Gastroesophageal sphincter (tissue), 3 donors: ENCODE measurements at regions not wholly inside any gene's neighbourhood (a gene's known extent, or its start where the extent isn't known, plus 50 kb on each side); places are given as distances from the start of the nearest gene placed in this dataset.

Experiments used
- EP300 ChIP-seq: sonication (generic); formaldehyde crosslinking; IDR thresholded peaks from one replicate; pipeline ENCODE4 v1.6.1; 2017; ENCODE audit warnings: antibody characterized with exemption, mild to moderate bottlenecking
- TF ChIP-seq, protein P1 (sequence below), 4 experiments: fragments of 200-600 bp in 2 of 4; fragments of 450-650 bp in 2 of 4; sonication (generic) in 1 of 4; IDR thresholded peaks; one replicate each; pipeline ENCODE4 v1.5.1; 2017 to 2019; ENCODE audit warnings: antibody characterized with exemption in 4 of 4, mild to moderate bottlenecking in 2 of 4, moderate library complexity in 2 of 4

DNA sequence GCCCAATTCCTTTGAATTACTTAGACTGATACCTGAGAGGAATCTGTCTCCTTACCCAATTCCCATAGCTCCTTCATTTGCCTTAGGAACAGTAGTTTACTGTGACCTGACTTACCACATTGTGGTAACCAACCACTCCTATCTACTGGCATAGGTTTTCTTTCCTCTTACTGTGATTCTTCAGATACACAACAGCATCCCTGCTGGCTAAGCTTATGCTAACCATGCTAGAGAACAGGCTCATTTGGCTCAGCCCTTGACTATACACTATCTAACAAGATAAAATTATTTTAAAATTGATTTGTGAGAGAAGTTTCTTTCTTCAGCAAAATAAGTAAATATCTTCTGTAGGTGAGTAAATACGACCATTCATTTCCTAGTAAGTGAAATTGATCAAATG, 320.4 kb upstream of the DDHD1 start:
- no peak for TF ChIP-seq EP300
- TF ChIP-seq, protein P1, sequence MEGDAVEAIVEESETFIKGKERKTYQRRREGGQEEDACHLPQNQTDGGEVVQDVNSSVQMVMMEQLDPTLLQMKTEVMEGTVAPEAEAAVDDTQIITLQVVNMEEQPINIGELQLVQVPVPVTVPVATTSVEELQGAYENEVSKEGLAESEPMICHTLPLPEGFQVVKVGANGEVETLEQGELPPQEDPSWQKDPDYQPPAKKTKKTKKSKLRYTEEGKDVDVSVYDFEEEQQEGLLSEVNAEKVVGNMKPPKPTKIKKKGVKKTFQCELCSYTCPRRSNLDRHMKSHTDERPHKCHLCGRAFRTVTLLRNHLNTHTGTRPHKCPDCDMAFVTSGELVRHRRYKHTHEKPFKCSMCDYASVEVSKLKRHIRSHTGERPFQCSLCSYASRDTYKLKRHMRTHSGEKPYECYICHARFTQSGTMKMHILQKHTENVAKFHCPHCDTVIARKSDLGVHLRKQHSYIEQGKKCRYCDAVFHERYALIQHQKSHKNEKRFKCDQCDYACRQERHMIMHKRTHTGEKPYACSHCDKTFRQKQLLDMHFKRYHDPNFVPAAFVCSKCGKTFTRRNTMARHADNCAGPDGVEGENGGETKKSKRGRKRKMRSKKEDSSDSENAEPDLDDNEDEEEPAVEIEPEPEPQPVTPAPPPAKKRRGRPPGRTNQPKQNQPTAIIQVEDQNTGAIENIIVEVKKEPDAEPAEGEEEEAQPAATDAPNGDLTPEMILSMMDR (IDR thresholded peaks at IDR 0.05) = no peak
